ENCODE measurements at regions not wholly inside any gene's neighbourhood (a gene's known extent, or its start where the extent isn't known, plus 50 kb on each side); places are given as distances from the start of the nearest gene placed in this dataset.

DNA sequence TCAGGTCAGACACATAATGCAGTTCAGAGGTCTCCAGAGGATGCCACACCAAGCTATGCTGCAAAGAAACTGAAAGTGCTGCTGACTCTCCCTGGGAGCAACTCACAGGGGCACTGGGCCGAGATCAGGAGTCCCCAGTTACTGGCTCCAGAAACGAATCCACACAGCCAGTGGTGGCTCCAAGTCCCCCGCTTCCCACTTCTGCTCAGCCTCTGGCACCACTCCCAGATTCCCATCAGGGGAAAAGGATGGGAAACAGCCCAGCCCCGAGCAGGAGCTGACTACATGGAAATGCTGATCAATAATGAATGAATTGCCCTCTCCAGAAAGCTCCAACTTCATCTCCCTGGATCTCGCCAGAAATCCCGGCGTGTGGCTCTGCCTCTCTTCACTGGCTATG lies 62.3 kb upstream of the CDH5 start:
- DNase-seq (ENCODE audit: low read depth), result no peak
- no peak overlapping the region for H3K4me3 ChIP-seq (ENCODE audit: low read depth, low read length)
- TF ChIP-seq, protein P1, sequence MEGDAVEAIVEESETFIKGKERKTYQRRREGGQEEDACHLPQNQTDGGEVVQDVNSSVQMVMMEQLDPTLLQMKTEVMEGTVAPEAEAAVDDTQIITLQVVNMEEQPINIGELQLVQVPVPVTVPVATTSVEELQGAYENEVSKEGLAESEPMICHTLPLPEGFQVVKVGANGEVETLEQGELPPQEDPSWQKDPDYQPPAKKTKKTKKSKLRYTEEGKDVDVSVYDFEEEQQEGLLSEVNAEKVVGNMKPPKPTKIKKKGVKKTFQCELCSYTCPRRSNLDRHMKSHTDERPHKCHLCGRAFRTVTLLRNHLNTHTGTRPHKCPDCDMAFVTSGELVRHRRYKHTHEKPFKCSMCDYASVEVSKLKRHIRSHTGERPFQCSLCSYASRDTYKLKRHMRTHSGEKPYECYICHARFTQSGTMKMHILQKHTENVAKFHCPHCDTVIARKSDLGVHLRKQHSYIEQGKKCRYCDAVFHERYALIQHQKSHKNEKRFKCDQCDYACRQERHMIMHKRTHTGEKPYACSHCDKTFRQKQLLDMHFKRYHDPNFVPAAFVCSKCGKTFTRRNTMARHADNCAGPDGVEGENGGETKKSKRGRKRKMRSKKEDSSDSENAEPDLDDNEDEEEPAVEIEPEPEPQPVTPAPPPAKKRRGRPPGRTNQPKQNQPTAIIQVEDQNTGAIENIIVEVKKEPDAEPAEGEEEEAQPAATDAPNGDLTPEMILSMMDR (IDR thresholded peaks at IDR 0.05; ENCODE audit: low read depth, low read length, missing control alignments), result no peak
- in situ Hi-C loops (cut with HindIII; ENCODE audit: low sequenced_read_pairs), result no loop called here

DNA sequence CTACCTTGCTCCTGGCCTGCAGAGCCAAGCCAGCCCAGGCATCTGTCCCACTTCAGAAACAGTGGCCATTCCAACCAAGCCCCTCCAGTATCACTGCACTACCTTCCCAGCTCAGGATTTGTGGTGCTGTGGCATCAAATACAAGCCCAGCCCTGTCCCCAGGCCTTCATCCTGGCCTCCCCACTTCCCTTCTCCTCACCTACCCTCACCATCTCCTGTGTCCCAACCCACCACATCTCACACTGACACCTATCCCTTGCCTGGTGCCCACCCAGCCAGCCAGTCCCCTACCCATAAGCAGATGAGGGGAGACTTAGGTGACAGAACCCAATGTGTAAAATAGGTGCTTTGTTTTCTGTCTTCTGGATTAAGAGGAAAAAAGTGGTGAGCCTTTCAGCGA lies 66.0 kb upstream of the CDH5 start:
- TF ChIP-seq, protein P1 (IDR thresholded peaks at IDR 0.05; ENCODE audit: low read depth, low read length, missing control alignments), result no peak
- H3K4me3 ChIP-seq (ENCODE audit: low read depth, low read length), result no peak overlapping the region
- in situ Hi-C loops (cut with HindIII; ENCODE audit: low sequenced_read_pairs), result no loop called here
- DNase-seq (ENCODE audit: low read depth), result no peak

DNA sequence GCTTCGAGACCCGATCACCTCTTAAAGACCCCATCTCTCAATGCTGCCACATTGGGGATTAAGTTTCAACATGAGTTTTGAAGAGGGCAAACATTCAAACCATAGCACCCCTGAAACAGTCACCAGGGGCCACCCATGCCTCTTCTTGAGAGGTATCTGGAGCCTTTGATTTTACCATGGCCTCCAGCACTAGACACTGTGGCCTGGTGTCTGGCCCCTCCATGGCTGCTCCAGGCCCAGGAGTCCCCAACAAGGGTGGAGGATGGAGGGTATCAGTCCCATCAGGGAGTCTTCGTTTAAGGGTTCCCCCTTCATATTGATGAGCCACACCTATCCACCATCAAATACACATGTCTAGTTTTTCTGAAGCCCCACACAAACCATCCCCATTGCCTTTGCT lies 66.5 kb upstream of the CDH5 start:
- TF ChIP-seq, protein P1 (IDR thresholded peaks at IDR 0.05; ENCODE audit: low read depth, low read length, missing control alignments), result no peak
- in situ Hi-C loops (cut with HindIII; ENCODE audit: low sequenced_read_pairs), result no loop called here
- no peak for DNase-seq (ENCODE audit: low read depth)
- H3K4me3 ChIP-seq (ENCODE audit: low read depth, low read length), result no peak overlapping the region

DNA sequence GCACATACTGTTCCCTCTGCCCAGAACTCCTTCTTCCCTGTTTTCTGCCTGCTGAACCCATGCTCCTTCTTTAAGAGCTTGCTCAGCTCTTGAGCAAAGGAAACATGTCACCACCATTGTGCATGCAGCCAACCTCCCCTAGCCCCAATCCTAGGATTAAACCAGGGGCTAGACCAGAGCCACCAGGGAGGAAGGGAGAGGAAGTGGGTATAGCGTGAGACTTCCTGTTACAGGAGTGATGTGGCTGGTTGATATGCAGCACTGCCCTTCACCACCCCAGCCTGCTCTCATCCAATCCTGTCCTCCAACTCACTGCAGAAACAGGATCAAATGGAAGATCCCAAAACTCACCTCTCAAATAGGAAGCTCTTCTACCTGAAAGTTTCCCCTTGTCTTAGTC lies 67.1 kb upstream of the CDH5 start:
- no peak overlapping the region for H3K4me3 ChIP-seq (ENCODE audit: low read depth, low read length)
- no peak for DNase-seq (ENCODE audit: low read depth)
- TF ChIP-seq, protein P1 (IDR thresholded peaks at IDR 0.05; ENCODE audit: low read depth, low read length, missing control alignments), result no peak
- in situ Hi-C loops (cut with HindIII; ENCODE audit: low sequenced_read_pairs), result no loop called here

DNA sequence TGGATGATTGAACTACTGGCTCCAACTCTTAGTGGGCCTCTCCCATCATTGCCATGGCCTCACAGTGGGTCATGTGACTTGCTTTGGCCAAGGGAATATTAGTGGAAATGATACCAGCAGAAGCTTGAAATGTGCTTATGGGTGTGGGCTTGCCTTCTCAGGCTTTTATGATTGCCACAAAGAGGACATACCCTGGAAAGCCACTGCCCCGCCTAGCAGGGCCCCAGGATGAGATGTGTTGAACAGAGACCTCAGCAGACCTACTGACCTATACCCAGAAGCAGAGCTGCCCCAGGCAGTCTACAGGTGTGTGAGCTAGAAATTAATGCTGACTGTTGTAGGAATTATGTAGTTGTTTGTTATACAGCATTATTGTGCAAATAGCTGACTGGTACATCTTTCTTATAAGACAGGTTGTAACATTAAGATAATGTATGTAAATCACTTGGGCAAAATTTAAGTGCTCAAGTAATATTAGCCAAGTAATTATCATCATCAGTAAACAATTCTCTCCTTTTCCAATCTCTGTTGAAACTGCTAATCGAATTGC lies 67.8 kb upstream of the CDH5 start:
- TF ChIP-seq, protein P1 (IDR thresholded peaks at IDR 0.05; ENCODE audit: low read depth, low read length, missing control alignments), result no peak
- no peak for DNase-seq (ENCODE audit: low read depth)
- in situ Hi-C loops (cut with HindIII; ENCODE audit: low sequenced_read_pairs), result no loop called here
- no peak overlapping the region for H3K4me3 ChIP-seq (ENCODE audit: low read depth, low read length)

DNA sequence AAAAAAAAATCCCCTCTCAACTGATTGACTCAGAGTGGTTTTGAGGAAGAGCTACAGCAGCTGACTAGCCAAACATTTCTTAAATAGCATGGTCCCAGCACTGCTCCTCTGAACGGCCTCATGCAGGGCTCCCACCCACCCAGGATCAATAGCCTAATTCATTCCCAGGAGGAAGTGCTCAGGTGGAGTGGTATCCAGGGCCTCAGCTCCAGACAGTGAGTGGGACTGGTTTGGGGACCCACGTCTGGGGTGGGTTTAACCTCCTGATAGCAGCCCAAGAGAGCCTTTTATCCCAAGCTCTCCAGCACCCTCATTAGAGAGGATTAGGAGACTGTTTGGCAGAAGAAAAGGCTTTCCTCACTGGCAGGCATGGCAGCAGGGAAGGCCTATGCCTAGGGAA lies 68.5 kb upstream of the CDH5 start:
- no peak for DNase-seq (ENCODE audit: low read depth)
- in situ Hi-C loops (cut with HindIII; ENCODE audit: low sequenced_read_pairs), result no loop called here
- no peak overlapping the region for H3K4me3 ChIP-seq (ENCODE audit: low read depth, low read length)
- TF ChIP-seq, protein P1 (IDR thresholded peaks at IDR 0.05; ENCODE audit: low read depth, low read length, missing control alignments), result no peak

DNA sequence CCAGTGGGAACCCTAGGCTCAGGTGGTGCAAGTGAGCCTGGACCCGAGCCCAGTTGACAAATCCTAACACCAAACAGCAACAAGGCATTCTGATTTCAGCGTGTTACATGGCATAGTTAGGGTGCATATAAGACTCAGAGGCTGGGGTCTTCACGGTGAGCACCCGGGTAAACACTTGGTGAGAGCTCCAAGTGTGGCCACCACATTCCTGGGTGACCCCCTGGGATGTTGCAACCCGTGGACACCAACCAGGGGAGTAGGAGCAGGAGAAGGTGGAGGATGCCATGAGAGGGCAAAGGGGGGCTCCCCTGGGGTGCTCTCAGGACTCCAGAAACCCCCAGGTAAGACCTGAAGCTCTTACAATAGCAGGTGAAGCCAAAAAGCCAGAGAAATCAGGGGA lies 69.9 kb upstream of the CDH5 start:
- no peak overlapping the region for H3K4me3 ChIP-seq (ENCODE audit: low read depth, low read length)
- in situ Hi-C loops (cut with HindIII; ENCODE audit: low sequenced_read_pairs), result no loop called here
- TF ChIP-seq, protein P1 (IDR thresholded peaks at IDR 0.05; ENCODE audit: low read depth, low read length, missing control alignments), result no peak
- no peak for DNase-seq (ENCODE audit: low read depth)

Measured in astrocyte of the cerebellum (primary cell).